Heart left ventricle (tissue), 16 donors: ENCODE measurements at regions not wholly inside any gene's neighbourhood (a gene's known extent, or its start where the extent isn't known, plus 50 kb on each side); places are given as distances from the start of the nearest gene placed in this dataset.

ENCODE experiments used
- ATAC-seq, 4 donors: fragments of 200-7000 bp; cut with Tn5 transposase; one replicate each; pipeline ENCODE4 v1.9.1; 2020 to 2022; ENCODE audit warnings: moderate library complexity in 4 of 4, mild to moderate bottlenecking in 3 of 4, moderate number of reproducible peaks in 1 of 4
- DNase-seq, 5 donors: peaks; one replicate each; pipeline ENCODE4 v3.0.0-alpha.2; 2020
- H3K27ac ChIP-seq, 12 donors: fragments of 200-600 bp; sonication (generic) in 4 of 12; one replicate each; pipeline versions ENCODE4 v1.5.0 to v1.8.0; 2016 to 2022; ENCODE audit warnings: mild to moderate bottlenecking in 2 of 12
- H3K27me3 ChIP-seq, 9 donors: fragments of 200-600 bp; sonication (generic) in 2 of 9; one replicate each; pipeline versions ENCODE4 v1.5.1 to v1.8.0; 2016 to 2022; ENCODE audit warnings: mild to moderate bottlenecking in 3 of 9
- H3K36me3 ChIP-seq, 9 donors: fragments of 200-600 bp; sonication (generic) in 2 of 9; one replicate each; pipeline versions ENCODE4 v1.5.0 to v1.8.0; 2018 to 2022; ENCODE audit warnings: mild to moderate bottlenecking in 2 of 9
- H3K4me1 ChIP-seq, 12 donors: fragments of 200-600 bp; sonication (generic) in 4 of 12; one replicate each; pipeline versions ENCODE4 v1.5.0 to v1.8.0; 2016 to 2022; ENCODE audit warnings: mild to moderate bottlenecking in 3 of 12
- H3K4me3 ChIP-seq, 12 donors: fragments of 200-600 bp; sonication (generic) in 4 of 12; one replicate each; pipeline versions ENCODE4 v1.5.0 to v1.8.0; 2017 to 2022; ENCODE audit warnings: mild to moderate bottlenecking in 9 of 12, moderate library complexity in 4 of 12
- H3K9me3 ChIP-seq, 12 donors: fragments of 200-600 bp; sonication (generic) in 4 of 12; one replicate each; pipeline versions ENCODE4 v1.5.0 to v1.8.0; 2016 to 2022; ENCODE audit warnings: mild to moderate bottlenecking in 1 of 12
- CTCF ChIP-seq, 12 donors: fragments of 200-600 bp; sonication (generic) in 4 of 12; IDR thresholded peaks; one replicate each; pipeline versions ENCODE4 v1.5.0 to v1.8.0; 2018 to 2022; ENCODE audit warnings: antibody characterized with exemption in 12 of 12, mild to moderate bottlenecking in 5 of 12
- POLR2A ChIP-seq, 2 donors: fragments of 450-650 bp; IDR thresholded peaks; one replicate each; pipeline ENCODE4 v1.6.1; 2017; ENCODE audit warnings: antibody characterized with exemption in 2 of 2, mild to moderate bottlenecking in 2 of 2, moderate library complexity in 2 of 2
- WGBS, 4 donors: extraction: QIAGEN DNeasy Blood & Tissue Kit in 2 of 4; methylation state at CpG; one replicate each; pipeline versions ENCODE4 v1.1.5 to v1.1.7; 2013 to 2018; 5-methylcytosine and 5-hydroxymethylcytosine counted together
- intact Hi-C, 10 donors: fragments of 100-400 bp; cut with DNase I; formaldehyde crosslinking; loops; one replicate each; pipeline versions ENCODE4 v1.11.1 to v1.14.2; 2022
- donor health status: ischemic (EF 13 %, LVEDD 7.1; RV severe dilation, severe dysfunction).
- donor health status: healthy with polysubstance abuse.
- donor health status: DM: no; HTN: yes; CAD: no.
- donor health status: DM: no; HTN: no; CAD: no.
- donor health status: ischemic (EF 25% LVEDD 6.9; RV normal size, moderate dysfunction).
- donor health status: ischemic (EF 25% LVEDD 5.7; RV mildly dilated, moderate dysfunction).
- donor health status: healthy.
- donor health status: DM: yes; HTN: yes; CAD: no.
- donor health status: ischemic (EF 35%, LVEDD 5.7; RV mildly dilated, moderate dysfunction).
- donor health status: nonischemic (EF 11% LVEDD 7.7; RV severe dilation, severe dysfunction).
- donor health status: DM: yes; HTN: yes; CAD: no.
- donor health status: PGD.
- donor health status: ischemic (EF 29% LVEDD 5.4; RV normal size, mild dysfunction).
- donor health status: nonischemic (EF 23%, LVEDD 6.1; RV moderate dilation, normal function).

DNA sequence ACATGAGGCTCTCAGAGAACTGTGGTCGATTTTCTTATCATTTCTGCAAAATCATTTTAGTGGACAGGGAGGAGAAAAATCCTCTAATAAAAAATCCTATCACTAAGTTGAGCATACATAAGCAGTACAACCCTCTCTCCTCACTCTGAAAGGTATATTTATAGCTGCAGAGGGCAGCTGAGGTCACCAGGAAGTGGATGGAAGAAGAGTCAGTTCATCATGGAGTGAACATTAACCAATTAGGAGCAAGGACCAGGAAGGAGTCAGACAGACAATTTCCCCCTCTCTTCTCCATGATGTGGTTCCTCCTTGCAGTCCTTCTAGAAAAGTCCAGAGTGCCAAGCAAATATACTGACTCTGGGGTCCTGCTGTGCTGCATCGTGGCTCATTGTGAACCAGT is 253.7 kb downstream of the TOX3 start:
- ATAC-seq (no peak), DNase-seq (no peak)
- Histone ChIP-seq H3K9me3 (no peaks in the 10 kb centered on the region), H3K4me3 (no peak overlapping the region), H3K27ac (no peak overlapping the region), H3K4me1 (no peaks in the 10 kb centered on the region), H3K27me3 (no peaks in the 10 kb centered on the region), H3K36me3 (no peaks in the 10 kb centered on the region)
- intact Hi-C loops = no loop called here
- WGBS, 4 donors = 42 to 46% (median 44%) methylated on average over 2 of the region's 2 CpGs
- TF ChIP-seq CTCF (IDR thresholded peaks at IDR 0.05) = no peak
- TF ChIP-seq POLR2A (IDR thresholded peaks at IDR 0.05) = no peak

GRCh38 chr16:52283584-52284375 is 263.2 kb downstream of the TOX3 start:
- Histone ChIP-seq H3K27me3 (no peaks in the 10 kb centered on the region), H3K4me1 (no peaks in the 10 kb centered on the region), H3K9me3 (no peaks in the 10 kb centered on the region), H3K4me3 (no peak overlapping the region), H3K36me3 (no peaks in the 10 kb centered on the region), H3K27ac (no peak overlapping the region)
- TF ChIP-seq POLR2A (IDR thresholded peaks at IDR 0.05) (no peak), CTCF (IDR thresholded peaks at IDR 0.05) (no peak)
- DNase-seq = no peak
- no peak for ATAC-seq
- 60 to 73% (median 65%) methylated on average over 4 of the region's 4 CpGs for WGBS, 4 donors
- intact Hi-C loops = no loop called here

GRCh38 chr16:52283018-52283417 is 263.9 kb downstream of the TOX3 start:
- H3K4me1 ChIP-seq = no peaks in the 10 kb centered on the region
- no peaks in the 10 kb centered on the region for H3K27me3 ChIP-seq
- no peak overlapping the region for H3K27ac ChIP-seq
- H3K36me3 ChIP-seq = no peaks in the 10 kb centered on the region
- intact Hi-C loops = no loop called here
- no peak overlapping the region for H3K4me3 ChIP-seq
- ATAC-seq (no peak), DNase-seq (no peak)
- H3K9me3 ChIP-seq = no peaks in the 10 kb centered on the region
- WGBS, 4 donors = 66 to 74% (median 70%) methylated on average over 2 of the region's 2 CpGs
- TF ChIP-seq CTCF (IDR thresholded peaks at IDR 0.05) (no peak), POLR2A (IDR thresholded peaks at IDR 0.05) (no peak)

DNA sequence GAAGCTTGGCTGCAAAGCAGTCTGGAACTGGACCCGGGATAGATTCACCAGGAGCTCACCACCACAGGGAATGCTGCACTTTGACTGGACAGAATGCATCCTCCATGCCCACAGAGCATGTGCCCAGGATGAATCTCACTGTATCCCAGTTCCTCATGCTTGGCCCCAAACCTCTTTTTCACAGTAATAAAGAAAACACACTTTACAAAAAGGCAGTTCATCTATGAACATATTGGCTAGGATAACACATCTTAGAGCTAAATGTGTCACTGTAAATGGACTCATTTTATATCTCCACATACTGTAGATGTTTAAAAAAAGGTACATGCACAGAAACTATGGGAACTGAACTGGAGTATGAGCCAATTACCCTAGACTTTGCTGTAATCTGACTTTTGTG is 266.9 kb downstream of the TOX3 start:
- no peak for DNase-seq
- no peaks in the 10 kb centered on the region for H3K36me3 ChIP-seq

More for the DNA sequence above, 266.9 kb downstream of the TOX3 start:
- no peak overlapping the region for H3K27ac ChIP-seq
- 59 to 80% (median 73%) methylated on average over 1 of the region's 1 CpG for WGBS, 4 donors
- TF ChIP-seq CTCF (IDR thresholded peaks at IDR 0.05) (no peak), POLR2A (IDR thresholded peaks at IDR 0.05) (no peak)
- H3K27me3 ChIP-seq = peaks cover 0 to 6% (median 0%) of the 10 kb centered on the region in 9 donors
- intact Hi-C loops = no loop called here
- no peak overlapping the region for H3K4me3 ChIP-seq
- ATAC-seq = no peak
- no peaks in the 10 kb centered on the region for H3K4me1 ChIP-seq
- no peaks in the 10 kb centered on the region for H3K9me3 ChIP-seq
